Cardiac muscle cell (in vitro differentiated cells and primary cell): ENCODE measurements at regions not wholly inside any gene's neighbourhood (a gene's known extent, or its start where the extent isn't known, plus 50 kb on each side); places are given as distances from the start of the nearest gene placed in this dataset.

ENCODE experiments used
- DNase-seq, 2 donors: peaks; one replicate each; pipeline versions ENCODE4 v3.0.0 to v3.0.0-alpha.2; 2010 to 2017; ENCODE audit warnings: low read depth in 1 of 2, low spot score in 1 of 2
- H3K27ac ChIP-seq: fragments of 200-600 bp; sonication (generic); 2 replicates; pipeline ENCODE4 v1.5.1; 2016
- H3K27me3 ChIP-seq: fragments of 200-600 bp; sonication (generic); 2 replicates; pipeline ENCODE4 v1.6.0; 2016; ENCODE audit warnings: control low read depth
- H3K36me3 ChIP-seq: fragments of 200-600 bp; sonication (generic); 2 replicates; pipeline ENCODE4 v1.5.1; 2016; ENCODE audit warnings: control low read depth
- H3K4me1 ChIP-seq: fragments of 200-600 bp; sonication (generic); 2 replicates; pipeline ENCODE4 v1.8.1; 2017; ENCODE audit warnings: low read depth, mild to moderate bottlenecking, mixed run types
- H3K4me3 ChIP-seq: fragments of 200-600 bp; sonication (generic); 2 replicates; pipeline ENCODE4 v1.5.1; 2016; ENCODE audit warnings: mild to moderate bottlenecking
- H3K9me3 ChIP-seq: fragments of 200-600 bp; sonication (generic); 2 replicates; pipeline ENCODE4 v1.5.1; 2017; ENCODE audit warnings: low read depth, mild to moderate bottlenecking, control low read depth
- CTCF ChIP-seq: IDR thresholded peaks from 2 replicates; pipeline ENCODE4 v1.5.1; 2012; ENCODE audit warnings: low read depth, mild to moderate bottlenecking, low read length

- Histone ChIP-seq H3K36me3 (no peaks in the 10 kb centered on the region), H3K27ac (no peak overlapping the region), H3K9me3 (no peaks in the 10 kb centered on the region), H3K27me3 (no peaks in the 10 kb centered on the region), H3K4me3 (no peak overlapping the region), H3K4me1 (no peaks in the 10 kb centered on the region)
- no peak for TF ChIP-seq CTCF
- DNase-seq: no peak
Measured at GRCh38 chr3:55406696-55407425, 80.2 kb downstream of the WNT5A start.

GRCh38 chr3:55405436-55405835 is 81.7 kb downstream of the WNT5A start:
- Histone ChIP-seq H3K27me3 (no peaks in the 10 kb centered on the region), H3K27ac (no peak overlapping the region), H3K36me3 (no peaks in the 10 kb centered on the region), H3K4me3 (no peak overlapping the region), H3K9me3 (no peaks in the 10 kb centered on the region), H3K4me1 (no peaks in the 10 kb centered on the region)
- peak; percentile 37 for DNase-seq
- peak; percentile 31 for TF ChIP-seq CTCF

GRCh38 chr3:55402886-55403609 is 84.1 kb downstream of the WNT5A start:
- TF ChIP-seq CTCF: no peak
- H3K27me3 ChIP-seq: no peaks in the 10 kb centered on the region
- H3K27ac ChIP-seq: no peak overlapping the region
- no peak overlapping the region for H3K4me3 ChIP-seq
- H3K4me1 ChIP-seq: no peaks in the 10 kb centered on the region
- H3K36me3 ChIP-seq: no peaks in the 10 kb centered on the region
- DNase-seq: no peak
- no peaks in the 10 kb centered on the region for H3K9me3 ChIP-seq

- no peak for TF ChIP-seq CTCF
- no peak overlapping the region for H3K27ac ChIP-seq
- no peaks in the 10 kb centered on the region for H3K27me3 ChIP-seq
- no peak for DNase-seq
- H3K4me1 ChIP-seq: no peaks in the 10 kb centered on the region
- no peaks in the 10 kb centered on the region for H3K36me3 ChIP-seq
- H3K4me3 ChIP-seq: no peak overlapping the region
- H3K9me3 ChIP-seq: no peaks in the 10 kb centered on the region
Measured at GRCh38 chr3:55380561-55380960, 106.5 kb downstream of the WNT5A start.

GRCh38 chr3:55376753-55377347 is 110.3 kb downstream of the WNT5A start:
- DNase-seq: no peak
- TF ChIP-seq CTCF: no peak
- Histone ChIP-seq H3K27ac (no peak overlapping the region), H3K4me3 (no peak overlapping the region), H3K27me3 (no peaks in the 10 kb centered on the region), H3K36me3 (no peaks in the 10 kb centered on the region), H3K9me3 (no peaks in the 10 kb centered on the region), H3K4me1 (no peaks in the 10 kb centered on the region)
